ENCODE measurements at regions not wholly inside any gene's neighbourhood (a gene's known extent, or its start where the extent isn't known, plus 50 kb on each side); places are given as distances from the start of the nearest gene placed in this dataset.

- TF ChIP-seq CTCF (conservative IDR thresholded peaks at IDR 0.05 in 1 of 2, IDR thresholded peaks at IDR 0.05 in 1 of 2; ENCODE audit: low read depth in 1 of 2, low read length in 2 of 2) (no peak), EZH2 (IDR thresholded peaks at IDR 0.05; ENCODE audit: low read length, missing control alignments) (no peak)
These were observed 458.8 kb downstream of the BUD13 start for GRCh38 chr11:116314006-116314405.
